HL-60 (cell line): ENCODE measurements at regions not wholly inside any gene's neighbourhood (a gene's known extent, or its start where the extent isn't known, plus 50 kb on each side); places are given as distances from the start of the nearest gene placed in this dataset.

Source experiments
- DNase-seq, 2 experiments: peaks; one replicate each; pipeline ENCODE4 v3.0.0-alpha.2; 2010 to 2020; ENCODE audit warnings: low read depth in 1 of 2, low spot score in 1 of 2
- H3K27ac ChIP-seq: fragments of 250-450 bp; sonication (Bioruptor Pico); replicated peaks from 2 replicates; pipeline ENCODE4 v1.5.1; 2020; ENCODE audit warnings: mild to moderate bottlenecking, moderate library complexity
- H3K27me3 ChIP-seq: fragments of 250-450 bp; sonication (Bioruptor Pico); 2 replicates; pipeline ENCODE4 v1.5.1; 2021; ENCODE audit warnings: mild to moderate bottlenecking, moderate library complexity; ENCODE audit not compliant: insufficient read depth, poor library complexity, severe bottlenecking
- H3K4me3 ChIP-seq: replicated peaks from 2 replicates; pipeline ENCODE4 v1.5.1; 2011; ENCODE audit warnings: mild to moderate bottlenecking, control low read depth, low read length; ENCODE audit not compliant: insufficient read depth
- CTCF ChIP-seq: IDR thresholded peaks from one replicate; pipeline ENCODE4 v1.5.1; 2011; ENCODE audit warnings: low read length, control low read depth, inconsistent platforms; ENCODE audit not compliant: insufficient read depth
- GABPA ChIP-seq: IDR thresholded peaks from 2 replicates; pipeline ENCODE4 v1.6.1; 2012; ENCODE audit warnings: low read depth
- POLR2AphosphoS5 ChIP-seq: IDR thresholded peaks from 2 replicates; pipeline ENCODE4 v1.6.1; 2012; ENCODE audit warnings: low read depth
- REST ChIP-seq: IDR thresholded peaks from 2 replicates; pipeline ENCODE4 v1.6.1; 2012; ENCODE audit warnings: low read depth; ENCODE audit not compliant: insufficient replicate concordance
- SPI1 ChIP-seq: IDR thresholded peaks from 2 replicates; pipeline ENCODE4 v1.6.1; 2012; ENCODE audit warnings: low read depth, mild to moderate bottlenecking, borderline replicate concordance

- TF ChIP-seq GABPA (no peak), REST (no peak), POLR2AphosphoS5 (no peak), CTCF (no peak), SPI1 (no peak)
- DNase-seq, result no peak
- Histone ChIP-seq H3K4me3 (no peak overlapping the region), H3K27ac (no peak overlapping the region), H3K27me3 (no peaks in the 10 kb centered on the region)
Observed at GRCh38 chr5:117302949-117303348, 728.3 kb upstream of the SEMA6A start.

GRCh38 chr5:117302473-117302872 is 727.9 kb upstream of the SEMA6A start:
- Histone ChIP-seq H3K27ac (no peak overlapping the region), H3K4me3 (no peak overlapping the region), H3K27me3 (no peaks in the 10 kb centered on the region)
- no peak for DNase-seq
- no peak for TF ChIP-seq CTCF

GRCh38 chr5:117299936-117300328 is 725.3 kb upstream of the SEMA6A start:
- H3K27ac ChIP-seq, result no peak overlapping the region
- H3K27me3 ChIP-seq, result no peaks in the 10 kb centered on the region
- TF ChIP-seq REST, result no peak
- no peak overlapping the region for H3K4me3 ChIP-seq
- no peak for DNase-seq

- Histone ChIP-seq H3K4me3 (no peak overlapping the region), H3K27me3 (no peaks in the 10 kb centered on the region), H3K27ac (no peak overlapping the region)
- no peak for TF ChIP-seq REST
- TF ChIP-seq CTCF, result no peak
- TF ChIP-seq POLR2AphosphoS5, result no peak
- no peak for DNase-seq
Observed at GRCh38 chr5:117299224-117299935, 724.8 kb upstream of the SEMA6A start.
